Kidney epithelial cell (primary cell): ENCODE measurements at regions not wholly inside any gene's neighbourhood (a gene's known extent, or its start where the extent isn't known, plus 50 kb on each side); places are given as distances from the start of the nearest gene placed in this dataset.

Experiments
- DNase-seq: peaks from one replicate; pipeline ENCODE4 v3.0.0-alpha.2; 2010; ENCODE audit warnings: low read depth
- H3K27me3 ChIP-seq: 2 replicates; pipeline ENCODE4 v1.6.0; 2011; ENCODE audit warnings: low read length; ENCODE audit not compliant: control insufficient read depth, insufficient read depth
- H3K36me3 ChIP-seq: 2 replicates; pipeline ENCODE4 v1.5.1; 2011; ENCODE audit warnings: low read length; ENCODE audit not compliant: control insufficient read depth, insufficient read depth
- H3K4me3 ChIP-seq: 2 replicates; pipeline ENCODE4 v1.5.1; 2011; ENCODE audit warnings: low read depth, mild to moderate bottlenecking, control low read depth, low read length
- TF ChIP-seq, protein P1 (sequence below): IDR thresholded peaks from 2 replicates; pipeline ENCODE4 v1.5.1; 2011; ENCODE audit warnings: mild to moderate bottlenecking, moderate library complexity, low read length, control low read depth, inconsistent platforms; ENCODE audit not compliant: insufficient read depth, poor library complexity, severe bottlenecking

DNA sequence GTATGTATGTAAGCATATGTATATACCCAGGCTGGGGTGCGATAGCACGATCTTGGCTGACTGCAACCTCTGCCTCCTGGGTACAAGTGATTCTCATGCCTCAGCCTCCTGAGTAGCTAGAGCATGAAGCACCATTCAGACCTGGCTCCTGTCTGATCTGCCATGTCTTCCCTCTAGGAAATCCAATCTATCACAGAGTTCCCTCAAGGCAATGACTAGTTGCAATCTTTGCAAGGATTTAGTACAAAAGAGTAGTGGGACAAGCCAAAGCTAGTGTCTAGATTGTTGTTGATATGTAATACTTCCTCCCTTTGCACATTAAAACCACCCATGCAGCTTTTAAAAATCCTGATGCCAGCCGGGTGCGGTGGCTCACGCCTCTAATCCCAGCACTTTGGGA lies 60.5 kb upstream of the PRKAR2B start:
- TF ChIP-seq, protein P1, sequence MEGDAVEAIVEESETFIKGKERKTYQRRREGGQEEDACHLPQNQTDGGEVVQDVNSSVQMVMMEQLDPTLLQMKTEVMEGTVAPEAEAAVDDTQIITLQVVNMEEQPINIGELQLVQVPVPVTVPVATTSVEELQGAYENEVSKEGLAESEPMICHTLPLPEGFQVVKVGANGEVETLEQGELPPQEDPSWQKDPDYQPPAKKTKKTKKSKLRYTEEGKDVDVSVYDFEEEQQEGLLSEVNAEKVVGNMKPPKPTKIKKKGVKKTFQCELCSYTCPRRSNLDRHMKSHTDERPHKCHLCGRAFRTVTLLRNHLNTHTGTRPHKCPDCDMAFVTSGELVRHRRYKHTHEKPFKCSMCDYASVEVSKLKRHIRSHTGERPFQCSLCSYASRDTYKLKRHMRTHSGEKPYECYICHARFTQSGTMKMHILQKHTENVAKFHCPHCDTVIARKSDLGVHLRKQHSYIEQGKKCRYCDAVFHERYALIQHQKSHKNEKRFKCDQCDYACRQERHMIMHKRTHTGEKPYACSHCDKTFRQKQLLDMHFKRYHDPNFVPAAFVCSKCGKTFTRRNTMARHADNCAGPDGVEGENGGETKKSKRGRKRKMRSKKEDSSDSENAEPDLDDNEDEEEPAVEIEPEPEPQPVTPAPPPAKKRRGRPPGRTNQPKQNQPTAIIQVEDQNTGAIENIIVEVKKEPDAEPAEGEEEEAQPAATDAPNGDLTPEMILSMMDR, result no peak
- Histone ChIP-seq H3K27me3 (no peaks in the 10 kb centered on the region), H3K36me3 (no peaks in the 10 kb centered on the region), H3K4me3 (no peak overlapping the region)
- no peak for DNase-seq

DNA sequence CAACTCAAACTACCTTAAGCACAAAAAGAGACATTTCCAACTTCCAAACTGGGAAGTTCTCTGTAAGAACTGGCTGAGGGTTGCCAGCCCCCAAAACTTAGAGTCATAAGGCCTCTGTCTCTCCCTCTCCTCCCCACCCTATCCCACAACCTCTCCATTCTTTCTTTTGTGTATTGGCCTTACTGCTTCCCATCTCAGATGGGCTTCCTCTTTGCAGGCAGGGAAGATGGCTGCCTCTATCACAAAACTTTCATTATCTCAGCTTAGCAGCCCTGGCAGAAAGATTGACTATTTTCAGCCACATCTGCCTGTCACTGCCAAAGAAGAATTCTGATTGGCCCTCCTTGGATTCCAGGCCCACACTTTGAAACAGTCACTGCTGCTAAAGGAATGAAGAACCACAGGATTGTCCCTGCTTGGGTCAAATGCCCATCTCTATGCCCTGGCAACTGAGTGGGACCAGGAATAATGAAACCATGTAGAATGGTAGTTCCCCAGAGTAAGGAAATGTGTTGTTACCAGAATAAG lies 58.0 kb upstream of the PRKAR2B start:
- no peaks in the 10 kb centered on the region for H3K27me3 ChIP-seq
- H3K4me3 ChIP-seq, result no peak overlapping the region
- DNase-seq, result no peak
- H3K36me3 ChIP-seq, result no peaks in the 10 kb centered on the region
- TF ChIP-seq, protein P1, result no peak

DNA sequence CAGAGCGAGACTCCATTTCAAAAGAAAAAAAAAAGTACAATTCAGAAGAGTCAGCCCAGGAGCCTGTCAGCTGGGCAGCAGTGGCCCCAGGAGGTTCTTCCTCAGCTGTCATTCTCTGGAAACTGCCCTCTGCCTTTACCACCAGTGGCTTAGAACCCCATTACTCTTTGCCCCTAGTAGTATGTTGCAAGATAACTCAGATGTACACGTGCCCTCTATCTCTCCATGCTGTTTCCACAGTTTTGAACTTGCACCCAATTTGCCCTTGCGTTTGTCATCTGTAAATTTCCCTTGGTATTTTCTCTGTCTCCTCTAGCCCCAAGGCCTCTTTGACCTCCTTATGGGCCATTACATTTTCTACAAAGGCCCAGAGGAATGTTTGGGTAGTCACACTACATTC lies 56.7 kb upstream of the PRKAR2B start:
- Histone ChIP-seq H3K27me3 (no peaks in the 10 kb centered on the region), H3K4me3 (no peak overlapping the region), H3K36me3 (no peaks in the 10 kb centered on the region)
- TF ChIP-seq, protein P1, result no peak
- DNase-seq, result no peak

DNA sequence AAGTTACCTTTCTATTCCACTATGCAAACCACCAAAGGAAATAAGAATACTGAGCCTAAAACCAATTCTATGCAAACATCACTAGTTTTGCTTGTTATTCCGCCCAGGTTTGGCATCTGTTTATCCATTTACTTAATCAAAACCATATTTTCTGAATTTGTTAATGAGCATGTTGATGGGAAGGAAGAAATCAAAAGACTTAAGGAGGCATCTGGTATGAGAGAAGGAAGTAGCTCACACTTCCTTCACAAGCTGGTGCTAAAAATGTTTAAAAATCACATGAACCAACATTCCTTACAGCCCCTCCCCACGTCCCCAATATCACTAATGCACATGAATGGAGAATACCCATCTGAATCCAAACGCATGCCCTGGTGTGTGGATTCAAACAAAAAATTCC lies 52.0 kb upstream of the PRKAR2B start:
- no peaks in the 10 kb centered on the region for H3K27me3 ChIP-seq
- no peak overlapping the region for H3K4me3 ChIP-seq
- TF ChIP-seq, protein P1, result no peak
- H3K36me3 ChIP-seq, result no peaks in the 10 kb centered on the region
- DNase-seq, result no peak
